Amniotic epithelial cell (primary cell): ENCODE measurements at regions not wholly inside any gene's neighbourhood (a gene's known extent, or its start where the extent isn't known, plus 50 kb on each side); places are given as distances from the start of the nearest gene placed in this dataset.

Experiments
- DNase-seq: peaks from one replicate; pipeline ENCODE4 v3.0.0-alpha.2; 2010; ENCODE audit warnings: low read depth

GRCh38 chr2:207236156-207236935 is 70.6 kb upstream of the KLF7 start:
- DNase-seq = no peak

GRCh38 chr2:207238831-207239701 is 73.3 kb upstream of the KLF7 start:
- peak; percentile 100 for DNase-seq

GRCh38 chr2:207239754-207240494 is 74.2 kb upstream of the KLF7 start:
- peak; percentile 93 for DNase-seq

GRCh38 chr2:207240649-207241048 is 74.9 kb upstream of the KLF7 start:
- no peak for DNase-seq

GRCh38 chr2:207241198-207241597 is 75.5 kb upstream of the KLF7 start:
- DNase-seq = no peak

GRCh38 chr2:207243601-207244000 is 77.9 kb upstream of the KLF7 start:
- DNase-seq = no peak

GRCh38 chr2:207244971-207245925 is 79.5 kb upstream of the KLF7 start:
- DNase-seq = no peak

GRCh38 chr2:207248702-207249377 is 83.1 kb upstream of the KLF7 start:
- peak; percentile 78 for DNase-seq

GRCh38 chr2:207251022-207251421 is 85.3 kb upstream of the KLF7 start:
- no peak for DNase-seq

GRCh38 chr2:207251573-207252192 is 85.9 kb upstream of the KLF7 start:
- no peak for DNase-seq

- no peak for DNase-seq
Measured at GRCh38 chr2:207252416-207252815, 86.7 kb upstream of the KLF7 start.

- DNase-seq = no peak
Measured at GRCh38 chr2:207252979-207253645, 87.4 kb upstream of the KLF7 start.

- DNase-seq = peak; percentile 98
Measured at GRCh38 chr2:207253666-207254345, 88.1 kb upstream of the KLF7 start.

- peak; percentile 64 for DNase-seq
Measured at GRCh38 chr2:207254591-207255464, 89.1 kb upstream of the KLF7 start.

GRCh38 chr2:207255565-207256470 is 90.1 kb upstream of the KLF7 start:
- no peak for DNase-seq

- peak; percentile 84 for DNase-seq
Measured at GRCh38 chr2:207256476-207257207, 90.9 kb upstream of the KLF7 start.
